Transverse colon (tissue), 4 donors: ENCODE measurements at regions not wholly inside any gene's neighbourhood (a gene's known extent, or its start where the extent isn't known, plus 50 kb on each side); places are given as distances from the start of the nearest gene placed in this dataset.
"Not testable (repeated sequence)": the region's sequence is repeated elsewhere in the genome, so short reads cannot be mapped to it uniquely, and the experiment has no call there.

Experiments
- DNase-seq: peaks from one replicate; pipeline ENCODE4 v3.0.0-alpha.2; 2019
- H3K27ac ChIP-seq, 4 donors: fragments of 200-600 bp; sonication (generic); 2 replicates each; pipeline ENCODE4 v1.5.1; 2016 to 2018; ENCODE audit warnings: inconsistent platforms in 4 of 4
- H3K27me3 ChIP-seq: fragments of 200-600 bp; sonication (generic); 2 replicates; pipeline ENCODE4 v1.5.1; 2017; ENCODE audit warnings: inconsistent platforms
- H3K36me3 ChIP-seq, 4 donors: fragments of 200-600 bp; sonication (generic); 2 replicates each; pipeline ENCODE4 v1.5.1; 2017 to 2019; ENCODE audit warnings: inconsistent platforms in 4 of 4
- H3K4me1 ChIP-seq, 4 donors: fragments of 200-600 bp; sonication (generic); 2 replicates each; pipeline ENCODE4 v1.5.1; 2017 to 2020; ENCODE audit warnings: inconsistent platforms in 4 of 4
- H3K4me3 ChIP-seq, 4 donors: fragments of 200-600 bp; sonication (generic); 1 replicate in 1 of 4; 2 replicates in 3 of 4; pipeline versions ENCODE4 v1.5.1 to v1.6.1; 2017 to 2019; ENCODE audit warnings: inconsistent platforms in 4 of 4
- H3K9me3 ChIP-seq, 2 donors: fragments of 200-600 bp; sonication (generic); 2 replicates each; pipeline ENCODE4 v1.5.1; 2017 to 2019; ENCODE audit warnings: inconsistent platforms in 2 of 2
- EP300 ChIP-seq: sonication (generic); formaldehyde crosslinking; IDR thresholded peaks from one replicate; pipeline ENCODE4 v1.6.1; 2017; ENCODE audit warnings: antibody characterized with exemption, low read depth
- POLR2A ChIP-seq: fragments of 450-650 bp; IDR thresholded peaks from one replicate; pipeline ENCODE4 v1.6.1; 2016; ENCODE audit warnings: antibody characterized with exemption, mild to moderate bottlenecking, moderate library complexity
- POLR2AphosphoS5 ChIP-seq, 3 donors: sonication (generic); formaldehyde crosslinking; IDR thresholded peaks; one replicate each; pipeline ENCODE4 v1.6.1; 2016; ENCODE audit warnings: antibody characterized with exemption in 3 of 3
- WGBS, 2 donors: methylation state at CpG; one replicate each; pipeline ENCODE4 v1.1.5; 2018; ENCODE audit warnings: low coverage in 1 of 2; 5-methylcytosine and 5-hydroxymethylcytosine counted together
- in situ Hi-C, 4 donors: fragments of 200-750 bp; cut with MboI; loops; one replicate each; pipeline versions ENCODE4 v1.15.0 to v1.15.1; 2017; ENCODE audit warnings: low sequenced_read_pairs in 3 of 4, low pct_ligation_motif_present in 1 of 4, low pct_unique_long_range_greater_than_20kb in 1 of 4
- intact Hi-C: fragments of 100-400 bp; cut with DNase I; formaldehyde crosslinking; loops from one replicate; pipeline ENCODE4 v1.15.1; 2023; ENCODE audit warnings: low total_unique reads
- TF ChIP-seq, protein P1 (sequence below), 5 experiments: fragments of 200-600 bp in 3 of 5; fragments of 450-650 bp in 2 of 5; sonication (generic) in 3 of 5; IDR thresholded peaks; 1 replicate in 2 of 5; 2 replicates in 3 of 5; pipeline ENCODE4 v1.5.1; 2016 to 2017; ENCODE audit warnings: antibody characterized with exemption in 5 of 5, inconsistent platforms in 3 of 5, mild to moderate bottlenecking in 2 of 5, moderate library complexity in 1 of 5

GRCh38 chr4:26017531-26017930 lies 103.5 kb downstream of the SMIM20 start:
- 73 to 100% methylated on average over 1 to 4 of the region's 4 CpGs for WGBS, 2 donors
- H3K4me3 ChIP-seq, result no peak overlapping the region
- in situ Hi-C loops (no loop called here), intact Hi-C loops (no loop called here)
- H3K4me1 ChIP-seq, result peaks cover 2 to 26% (median 8%) of the 10 kb centered on the region in 4 donors
- no peak overlapping the region for H3K27ac ChIP-seq
- H3K27me3 ChIP-seq, result no peaks in the 10 kb centered on the region
- TF ChIP-seq, protein P1, sequence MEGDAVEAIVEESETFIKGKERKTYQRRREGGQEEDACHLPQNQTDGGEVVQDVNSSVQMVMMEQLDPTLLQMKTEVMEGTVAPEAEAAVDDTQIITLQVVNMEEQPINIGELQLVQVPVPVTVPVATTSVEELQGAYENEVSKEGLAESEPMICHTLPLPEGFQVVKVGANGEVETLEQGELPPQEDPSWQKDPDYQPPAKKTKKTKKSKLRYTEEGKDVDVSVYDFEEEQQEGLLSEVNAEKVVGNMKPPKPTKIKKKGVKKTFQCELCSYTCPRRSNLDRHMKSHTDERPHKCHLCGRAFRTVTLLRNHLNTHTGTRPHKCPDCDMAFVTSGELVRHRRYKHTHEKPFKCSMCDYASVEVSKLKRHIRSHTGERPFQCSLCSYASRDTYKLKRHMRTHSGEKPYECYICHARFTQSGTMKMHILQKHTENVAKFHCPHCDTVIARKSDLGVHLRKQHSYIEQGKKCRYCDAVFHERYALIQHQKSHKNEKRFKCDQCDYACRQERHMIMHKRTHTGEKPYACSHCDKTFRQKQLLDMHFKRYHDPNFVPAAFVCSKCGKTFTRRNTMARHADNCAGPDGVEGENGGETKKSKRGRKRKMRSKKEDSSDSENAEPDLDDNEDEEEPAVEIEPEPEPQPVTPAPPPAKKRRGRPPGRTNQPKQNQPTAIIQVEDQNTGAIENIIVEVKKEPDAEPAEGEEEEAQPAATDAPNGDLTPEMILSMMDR (IDR thresholded peaks at IDR 0.05), result no peak
- TF ChIP-seq EP300, result no peak
- TF ChIP-seq POLR2A, result no peak
- H3K36me3 ChIP-seq, result no peaks in the 10 kb centered on the region
- no peaks in the 10 kb centered on the region for H3K9me3 ChIP-seq
- no peak for DNase-seq

- H3K27ac ChIP-seq, H3K36me3 ChIP-seq, H3K4me3 ChIP-seq, H3K27me3 ChIP-seq, intact Hi-C loops, H3K9me3 ChIP-seq, in situ Hi-C loops, DNase-seq: not testable (repeated sequence)
- H3K4me1 ChIP-seq, result peaks cover 8 to 32% (median 13%) of the 10 kb centered on the region in 4 donors
- WGBS, 2 donors, result 66 to 76% methylated on average over 4 to 6 of the region's 6 CpGs
Observed at GRCh38 chr4:26017961-26018700, 104.1 kb downstream of the SMIM20 start.

- Histone ChIP-seq H3K36me3 (no peaks in the 10 kb centered on the region), H3K9me3 (no peaks in the 10 kb centered on the region), H3K4me1 (peaks cover 9 to 28% (median 16%) of the 10 kb centered on the region in 4 donors), H3K4me3 (no peak overlapping the region), H3K27ac (peak overlapping the region in 1 of 4 donors; percentile 3), H3K27me3 (no peaks in the 10 kb centered on the region)
- TF ChIP-seq POLR2AphosphoS5 (IDR thresholded peaks at IDR 0.05) (no peak), EP300 (no peak), POLR2A (no peak)
- TF ChIP-seq, protein P1 (IDR thresholded peaks at IDR 0.05), result no peak
- in situ Hi-C loops (no loop called here), intact Hi-C loops (no loop called here)
- no peak for DNase-seq
- 25 to 53% methylated on average over 6 to 10 of the region's 10 CpGs for WGBS, 2 donors
Observed at GRCh38 chr4:26020083-26020668, 106.2 kb downstream of the SMIM20 start.

DNA sequence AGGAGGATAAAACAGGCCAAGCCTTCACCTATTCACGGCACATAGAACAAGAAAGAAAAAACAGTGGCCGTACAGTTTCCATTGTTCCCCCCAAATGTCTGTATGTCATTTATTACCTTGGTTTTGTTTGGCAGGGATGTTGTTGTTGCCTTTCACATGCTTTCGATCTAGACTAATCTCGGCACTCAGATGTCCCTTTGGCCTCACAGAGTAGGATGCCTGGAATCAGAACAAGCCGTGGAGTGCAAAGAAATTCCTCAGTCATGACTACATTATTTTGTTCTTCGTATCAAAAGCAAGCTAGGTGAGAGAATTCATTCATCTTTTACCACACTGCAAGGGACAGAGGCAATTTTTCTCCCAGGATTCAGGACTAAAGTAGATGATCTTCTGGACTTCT lies 106.9 kb downstream of the SMIM20 start:
- WGBS, 2 donors, result 68 to 71% methylated on average over 6 of the region's 6 CpGs
- no peaks in the 10 kb centered on the region for H3K9me3 ChIP-seq
- in situ Hi-C loops (no loop called here), intact Hi-C loops (no loop called here)
- H3K27me3 ChIP-seq, result no peaks in the 10 kb centered on the region
- peaks cover 9 to 23% (median 16%) of the 10 kb centered on the region in 4 donors for H3K4me1 ChIP-seq
- no peak overlapping the region for H3K4me3 ChIP-seq
- no peak for TF ChIP-seq POLR2A
- TF ChIP-seq POLR2AphosphoS5 (IDR thresholded peaks at IDR 0.05), result no peak
- TF ChIP-seq, protein P1 (IDR thresholded peaks at IDR 0.05), result no peak
- TF ChIP-seq EP300, result no peak
- no peak for DNase-seq
- peak overlapping the region in 2 of 4 donors; percentile 3 to 78 for H3K27ac ChIP-seq
- no peaks in the 10 kb centered on the region for H3K36me3 ChIP-seq
